ENCODE measurements at regions not wholly inside any gene's neighbourhood (a gene's known extent, or its start where the extent isn't known, plus 50 kb on each side); places are given as distances from the start of the nearest gene placed in this dataset.

DNA sequence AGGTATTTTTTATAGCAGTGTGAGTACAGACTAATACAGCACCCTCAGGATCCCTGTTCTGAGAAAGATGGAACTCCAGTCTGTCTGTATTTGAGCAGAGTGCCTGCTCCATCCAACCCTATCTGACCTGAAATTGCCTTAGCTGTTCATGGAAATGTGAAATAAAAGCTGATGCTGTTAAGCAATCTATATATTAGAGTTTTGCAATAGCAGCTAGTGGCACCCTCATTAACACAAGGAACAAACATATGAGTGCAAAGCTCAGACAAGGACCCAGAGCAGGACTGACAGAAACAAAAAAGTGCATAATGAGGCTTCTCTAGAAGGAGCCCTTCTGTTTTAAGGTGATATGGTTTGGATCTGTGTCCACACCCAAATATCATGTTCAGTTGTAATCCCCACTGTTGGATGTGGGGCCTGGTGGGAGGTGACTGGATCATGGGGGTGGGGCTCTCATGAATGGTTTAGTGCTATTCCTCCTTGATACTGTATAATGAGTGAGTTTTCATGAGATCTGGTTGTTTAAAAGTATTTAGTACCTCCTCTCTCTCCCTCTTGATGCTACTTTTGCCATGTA is 272.9 kb upstream of the KLF3 start:
- TF ChIP-seq, protein P1, sequence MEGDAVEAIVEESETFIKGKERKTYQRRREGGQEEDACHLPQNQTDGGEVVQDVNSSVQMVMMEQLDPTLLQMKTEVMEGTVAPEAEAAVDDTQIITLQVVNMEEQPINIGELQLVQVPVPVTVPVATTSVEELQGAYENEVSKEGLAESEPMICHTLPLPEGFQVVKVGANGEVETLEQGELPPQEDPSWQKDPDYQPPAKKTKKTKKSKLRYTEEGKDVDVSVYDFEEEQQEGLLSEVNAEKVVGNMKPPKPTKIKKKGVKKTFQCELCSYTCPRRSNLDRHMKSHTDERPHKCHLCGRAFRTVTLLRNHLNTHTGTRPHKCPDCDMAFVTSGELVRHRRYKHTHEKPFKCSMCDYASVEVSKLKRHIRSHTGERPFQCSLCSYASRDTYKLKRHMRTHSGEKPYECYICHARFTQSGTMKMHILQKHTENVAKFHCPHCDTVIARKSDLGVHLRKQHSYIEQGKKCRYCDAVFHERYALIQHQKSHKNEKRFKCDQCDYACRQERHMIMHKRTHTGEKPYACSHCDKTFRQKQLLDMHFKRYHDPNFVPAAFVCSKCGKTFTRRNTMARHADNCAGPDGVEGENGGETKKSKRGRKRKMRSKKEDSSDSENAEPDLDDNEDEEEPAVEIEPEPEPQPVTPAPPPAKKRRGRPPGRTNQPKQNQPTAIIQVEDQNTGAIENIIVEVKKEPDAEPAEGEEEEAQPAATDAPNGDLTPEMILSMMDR (IDR thresholded peaks at IDR 0.05; ENCODE audit: unreplicated experiment in 3 of 3), result no peak
- H3K4me1 Mint-ChIP-seq, result peaks cover 19% of the 10 kb centered on the region
- peaks cover 31% of the 10 kb centered on the region for H3K9me3 Mint-ChIP-seq
- H3K27me3 Mint-ChIP-seq (ENCODE audit: low read depth), result peaks cover 4% of the 10 kb centered on the region
- peaks cover 17% of the 10 kb centered on the region for H3K36me3 Mint-ChIP-seq (ENCODE audit: low read depth)
- H3K4me3 Mint-ChIP-seq, result no peak overlapping the region
- H3K27ac Mint-ChIP-seq, result no peak overlapping the region

- Mint-ChIP-seq H3K27me3 (ENCODE audit: low read depth) (peaks cover 4% of the 10 kb centered on the region), H3K27ac (no peak overlapping the region), H3K4me1 (peaks cover 12% of the 10 kb centered on the region), H3K4me3 (no peak overlapping the region), H3K9me3 (peaks cover 31% of the 10 kb centered on the region), H3K36me3 (ENCODE audit: low read depth) (peaks cover 17% of the 10 kb centered on the region)
- TF ChIP-seq, protein P1 (IDR thresholded peaks at IDR 0.05; ENCODE audit: unreplicated experiment in 3 of 3), result no peak
These were observed 271.7 kb upstream of the KLF3 start for GRCh38 chr4:38392223-38392855.

- Mint-ChIP-seq H3K9me3 (peaks cover 32% of the 10 kb centered on the region), H3K36me3 (ENCODE audit: low read depth) (peaks cover 9% of the 10 kb centered on the region), H3K4me3 (no peak overlapping the region), H3K4me1 (peaks cover 4% of the 10 kb centered on the region), H3K27ac (no peak overlapping the region), H3K27me3 (ENCODE audit: low read depth) (peaks cover 4% of the 10 kb centered on the region)
- TF ChIP-seq, protein P1 (IDR thresholded peaks at IDR 0.05; ENCODE audit: unreplicated experiment in 3 of 3), result no peak
These were observed 267.9 kb upstream of the KLF3 start for GRCh38 chr4:38396091-38396490.

DNA sequence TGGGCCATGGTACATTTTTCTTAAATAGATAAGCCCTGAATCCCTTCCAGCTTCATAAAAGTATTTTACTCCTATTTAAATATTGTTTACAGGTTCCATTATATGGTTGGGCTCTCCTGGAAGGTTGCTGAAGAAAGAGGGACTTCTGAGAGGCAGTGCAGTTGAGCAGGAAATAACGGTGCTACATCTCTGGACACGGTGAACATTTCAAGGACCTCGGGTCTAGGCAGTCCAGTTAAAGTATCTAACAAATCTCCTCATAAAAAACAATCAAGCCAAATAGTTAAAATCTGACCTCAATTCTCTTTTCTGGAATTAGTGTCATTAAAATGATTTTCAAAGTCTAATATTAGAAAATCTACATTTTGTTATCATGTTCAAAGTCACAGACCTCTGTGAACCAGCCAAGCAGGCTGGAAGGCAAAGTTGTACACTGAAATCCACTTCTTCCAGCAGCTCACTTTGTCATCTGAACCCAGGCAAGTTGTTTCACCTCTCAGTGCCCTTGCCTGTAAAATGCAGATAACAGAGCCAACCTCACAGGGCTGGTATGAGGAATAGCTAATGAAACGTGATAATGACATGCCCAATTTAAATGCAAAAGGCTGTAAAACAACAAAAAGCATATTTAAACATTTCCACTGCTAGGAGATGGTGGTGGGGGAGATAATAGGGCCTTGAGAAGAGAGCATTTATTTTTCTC is 267.0 kb upstream of the KLF3 start:
- peaks cover 2% of the 10 kb centered on the region for H3K36me3 Mint-ChIP-seq (ENCODE audit: low read depth)
- peak overlapping the region in 1 of 3 experiments; percentile 8 for H3K27ac Mint-ChIP-seq
- no peak overlapping the region for H3K4me3 Mint-ChIP-seq
- TF ChIP-seq, protein P1 (IDR thresholded peaks at IDR 0.05; ENCODE audit: unreplicated experiment in 3 of 3), result no peak
- peaks cover 4% of the 10 kb centered on the region for H3K4me1 Mint-ChIP-seq
- H3K9me3 Mint-ChIP-seq, result peaks cover 24% of the 10 kb centered on the region
- peaks cover 4% of the 10 kb centered on the region for H3K27me3 Mint-ChIP-seq (ENCODE audit: low read depth)

GRCh38 chr4:38400946-38401345 is 263.1 kb upstream of the KLF3 start:
- H3K27me3 Mint-ChIP-seq (ENCODE audit: low read depth), result no peaks in the 10 kb centered on the region
- TF ChIP-seq, protein P1 (IDR thresholded peaks at IDR 0.05; ENCODE audit: unreplicated experiment in 3 of 3), result no peak
- H3K27ac Mint-ChIP-seq, result no peak overlapping the region
- H3K4me1 Mint-ChIP-seq, result peaks cover 10% of the 10 kb centered on the region
- H3K4me3 Mint-ChIP-seq, result no peak overlapping the region
- no peaks in the 10 kb centered on the region for H3K36me3 Mint-ChIP-seq (ENCODE audit: low read depth)
- peaks cover 16% of the 10 kb centered on the region for H3K9me3 Mint-ChIP-seq

All from nephron (organoid).